ENCODE measurements at regions not wholly inside any gene's neighbourhood (a gene's known extent, or its start where the extent isn't known, plus 50 kb on each side); places are given as distances from the start of the nearest gene placed in this dataset.

GRCh38 chr9:105067895-105068580 lies 140.1 kb upstream of the ABCA1 start:
- Histone ChIP-seq H3K27me3 (no peaks in the 10 kb centered on the region), H3K27ac (no peak overlapping the region), H3K36me3 (no peaks in the 10 kb centered on the region), H3K4me1 (peaks cover 0 to 9% of the 10 kb centered on the region in 2 donors), H3K4me3 (no peak overlapping the region), H3K9me3 (peaks cover 0 to 4% of the 10 kb centered on the region in 2 donors)
- TF ChIP-seq CTCF (IDR thresholded peaks at IDR 0.05): no peak
- intact Hi-C loops (cut with DNase I; ENCODE audit: low total_unique reads): loop anchor here (2.0 kb wide), 1 partner anchor 149 kb away; no protein-coding TSS in a partner anchor
- DNase-seq (ENCODE audit: low spot score in 2 of 2): no peak

GRCh38 chr9:105069285-105069684 lies 141.3 kb upstream of the ABCA1 start:
- Histone ChIP-seq H3K4me3 (no peak overlapping the region), H3K36me3 (no peaks in the 10 kb centered on the region), H3K27me3 (no peaks in the 10 kb centered on the region), H3K27ac (no peak overlapping the region), H3K9me3 (peaks cover 0 to 4% of the 10 kb centered on the region in 2 donors), H3K4me1 (peaks cover 0 to 4% of the 10 kb centered on the region in 2 donors)
- DNase-seq (ENCODE audit: low spot score in 2 of 2): no peak
- no peak for TF ChIP-seq POLR2AphosphoS5 (IDR thresholded peaks at IDR 0.05)
- no peak for TF ChIP-seq POLR2A (IDR thresholded peaks at IDR 0.05)
- TF ChIP-seq CTCF (IDR thresholded peaks at IDR 0.05): no peak
- intact Hi-C loops (cut with DNase I; ENCODE audit: low total_unique reads): no loop called here

- H3K4me3 ChIP-seq: no peak overlapping the region
- peaks cover 0 to under 1% of the 10 kb centered on the region in 2 donors for H3K4me1 ChIP-seq
- H3K36me3 ChIP-seq: no peaks in the 10 kb centered on the region
- DNase-seq (ENCODE audit: low spot score in 2 of 2): no peak
- no peaks in the 10 kb centered on the region for H3K27me3 ChIP-seq
- intact Hi-C loops (cut with DNase I; ENCODE audit: low total_unique reads): no loop called here
- H3K27ac ChIP-seq: no peak overlapping the region
- TF ChIP-seq POLR2AphosphoS5 (IDR thresholded peaks at IDR 0.05): no peak
- no peak for TF ChIP-seq POLR2A (IDR thresholded peaks at IDR 0.05)
- no peak for TF ChIP-seq CTCF (IDR thresholded peaks at IDR 0.05)
- peaks cover 0 to 4% of the 10 kb centered on the region in 2 donors for H3K9me3 ChIP-seq
These were observed 141.7 kb upstream of the ABCA1 start for GRCh38 chr9:105069696-105070095.

- no peaks in the 10 kb centered on the region for H3K4me1 ChIP-seq
- TF ChIP-seq CTCF (IDR thresholded peaks at IDR 0.05) (no peak), POLR2AphosphoS5 (IDR thresholded peaks at IDR 0.05) (no peak), POLR2A (IDR thresholded peaks at IDR 0.05) (no peak)
- no peaks in the 10 kb centered on the region for H3K27me3 ChIP-seq
- H3K9me3 ChIP-seq: peaks cover 0 to 4% of the 10 kb centered on the region in 2 donors
- no peak overlapping the region for H3K4me3 ChIP-seq
- H3K27ac ChIP-seq: no peak overlapping the region
- DNase-seq (ENCODE audit: low spot score in 2 of 2): no peak
- no peaks in the 10 kb centered on the region for H3K36me3 ChIP-seq
- intact Hi-C loops (cut with DNase I; ENCODE audit: low total_unique reads): no loop called here
These were observed 142.2 kb upstream of the ABCA1 start for GRCh38 chr9:105070176-105070575.

- Histone ChIP-seq H3K27ac (no peak overlapping the region), H3K27me3 (no peaks in the 10 kb centered on the region), H3K36me3 (no peaks in the 10 kb centered on the region), H3K4me3 (no peak overlapping the region), H3K9me3 (peaks cover 0 to 4% of the 10 kb centered on the region in 2 donors), H3K4me1 (no peaks in the 10 kb centered on the region)
- intact Hi-C loops (cut with DNase I; ENCODE audit: low total_unique reads): no loop called here
- no peak for TF ChIP-seq CTCF (IDR thresholded peaks at IDR 0.05)
- no peak for TF ChIP-seq POLR2AphosphoS5 (IDR thresholded peaks at IDR 0.05)
- no peak for TF ChIP-seq POLR2A (IDR thresholded peaks at IDR 0.05)
- DNase-seq (ENCODE audit: low spot score in 2 of 2): no peak
These were observed 144.5 kb upstream of the ABCA1 start for GRCh38 chr9:105072476-105072875.
